Gastrocnemius medialis (tissue), 4 donors: ENCODE measurements at regions not wholly inside any gene's neighbourhood (a gene's known extent, or its start where the extent isn't known, plus 50 kb on each side); places are given as distances from the start of the nearest gene placed in this dataset.

Source experiments
- ATAC-seq, 2 donors: fragments of 150-250 bp; one replicate each; pipeline ENCODE4 v1.9.1; 2016
- DNase-seq, 2 donors: peaks; one replicate each; pipeline ENCODE4 v3.0.0-alpha.2; 2019
- H3K27ac ChIP-seq, 4 donors: fragments of 200-600 bp; sonication (generic); 1 replicate in 1 of 4; 2 replicates in 3 of 4; pipeline ENCODE4 v1.5.1; 2016 to 2018; ENCODE audit warnings: mild to moderate bottlenecking in 2 of 4, moderate library complexity in 1 of 4
- H3K27me3 ChIP-seq, 3 donors: fragments of 200-600 bp; sonication (generic) in 2 of 3; 1 replicate in 1 of 3; 2 replicates in 2 of 3; pipeline versions ENCODE4 v1.5.1 to v1.6.0; 2016 to 2019; ENCODE audit warnings: mild to moderate bottlenecking in 1 of 3, moderate library complexity in 1 of 3
- H3K36me3 ChIP-seq, 2 donors: fragments of 200-600 bp; sonication (generic) in 1 of 2; one replicate each; pipeline ENCODE4 v1.5.1; 2017 to 2018
- H3K4me1 ChIP-seq, 2 donors: fragments of 200-600 bp; sonication (generic) in 1 of 2; one replicate each; pipeline ENCODE4 v1.5.1; 2016 to 2017; ENCODE audit warnings: mild to moderate bottlenecking in 2 of 2
- H3K4me3 ChIP-seq, 4 donors: fragments of 200-600 bp; sonication (generic) in 3 of 4; 1 replicate in 1 of 4; 2 replicates in 3 of 4; pipeline ENCODE4 v1.5.1; 2016 to 2019; ENCODE audit warnings: mild to moderate bottlenecking in 2 of 4
- H3K9me3 ChIP-seq, 3 donors: fragments of 200-600 bp; sonication (generic) in 2 of 3; 1 replicate in 1 of 3; 2 replicates in 2 of 3; pipeline ENCODE4 v1.5.1; 2016 to 2019
- CTCF ChIP-seq, 5 experiments: fragments of 450-650 bp in 3 of 5; fragments of 200-600 bp in 2 of 5; sonication (generic) in 2 of 5; IDR thresholded peaks in 4 of 5; conservative IDR thresholded peaks in 1 of 5; 1 replicate in 4 of 5; 2 replicates in 1 of 5; pipeline ENCODE4 v1.5.1; 2016 to 2019; ENCODE audit warnings: antibody characterized with exemption in 5 of 5, mild to moderate bottlenecking in 3 of 5, moderate library complexity in 3 of 5
- POLR2A ChIP-seq, 2 donors: fragments of 450-650 bp; IDR thresholded peaks; one replicate each; pipeline ENCODE4 v1.6.1; 2017; ENCODE audit warnings: antibody characterized with exemption in 2 of 2, mild to moderate bottlenecking in 2 of 2, moderate library complexity in 2 of 2
- in situ Hi-C, 4 donors: fragments of 200-750 bp; cut with MboI; loops; one replicate each; pipeline versions ENCODE4 v1.15.0 to v1.8.0; 2017; ENCODE audit warnings: low sequenced_read_pairs in 4 of 4
- intact Hi-C: fragments of 100-400 bp; cut with DNase I; formaldehyde crosslinking; loops from one replicate; pipeline ENCODE4 v1.15.1; 2023; ENCODE audit warnings: low total_unique reads

- no peaks in the 10 kb centered on the region for H3K4me1 ChIP-seq
- H3K9me3 ChIP-seq: no peaks in the 10 kb centered on the region
- no peak for TF ChIP-seq CTCF (IDR thresholded peaks at IDR 0.05 in 4 of 5, conservative IDR thresholded peaks at IDR 0.05 in 1 of 5)
- no peak for TF ChIP-seq POLR2A (IDR thresholded peaks at IDR 0.05)
- in situ Hi-C loops (no loop called here), intact Hi-C loops (no loop called here)
- no peak for DNase-seq
- no peaks in the 10 kb centered on the region for H3K27me3 ChIP-seq
- H3K4me3 ChIP-seq: no peak overlapping the region
- no peak for ATAC-seq
- no peaks in the 10 kb centered on the region for H3K36me3 ChIP-seq
- H3K27ac ChIP-seq: no peak overlapping the region
Observed at GRCh38 chr5:129216001-129216400, 121.5 kb downstream of the ISOC1 start.

- TF ChIP-seq CTCF (IDR thresholded peaks at IDR 0.05 in 4 of 5, conservative IDR thresholded peaks at IDR 0.05 in 1 of 5) (no peak), POLR2A (IDR thresholded peaks at IDR 0.05) (no peak)
- Histone ChIP-seq H3K4me1 (no peaks in the 10 kb centered on the region), H3K27me3 (no peaks in the 10 kb centered on the region), H3K9me3 (no peaks in the 10 kb centered on the region), H3K27ac (no peak overlapping the region), H3K36me3 (no peaks in the 10 kb centered on the region), H3K4me3 (no peak overlapping the region)
- ATAC-seq: no peak
- no peak for DNase-seq
- in situ Hi-C loops: no loop called here
- intact Hi-C loops: no loop called here
Observed at GRCh38 chr5:129217179-129217578, 122.6 kb downstream of the ISOC1 start.

- no peaks in the 10 kb centered on the region for H3K9me3 ChIP-seq
- no peak overlapping the region for H3K27ac ChIP-seq
- ATAC-seq: no peak
- H3K4me1 ChIP-seq: no peaks in the 10 kb centered on the region
- intact Hi-C loops: no loop called here
- H3K36me3 ChIP-seq: no peaks in the 10 kb centered on the region
- in situ Hi-C loops: no loop called here
- DNase-seq: no peak
- no peak for TF ChIP-seq POLR2A (IDR thresholded peaks at IDR 0.05)
- H3K4me3 ChIP-seq: no peak overlapping the region
- no peaks in the 10 kb centered on the region for H3K27me3 ChIP-seq
Observed at GRCh38 chr5:129223178-129223577, 128.6 kb downstream of the ISOC1 start.

- Histone ChIP-seq H3K27me3 (no peaks in the 10 kb centered on the region), H3K4me1 (no peaks in the 10 kb centered on the region), H3K27ac (no peak overlapping the region), H3K36me3 (no peaks in the 10 kb centered on the region), H3K9me3 (no peaks in the 10 kb centered on the region), H3K4me3 (no peak overlapping the region)
- intact Hi-C loops: no loop called here
- in situ Hi-C loops: no loop called here
- no peak for ATAC-seq
- no peak for DNase-seq
- TF ChIP-seq CTCF (IDR thresholded peaks at IDR 0.05 in 4 of 5, conservative IDR thresholded peaks at IDR 0.05 in 1 of 5) (no peak), POLR2A (IDR thresholded peaks at IDR 0.05) (no peak)
Observed at GRCh38 chr5:129228577-129228976, 134.0 kb downstream of the ISOC1 start.

GRCh38 chr5:129241755-129242154 is 147.2 kb downstream of the ISOC1 start:
- Histone ChIP-seq H3K27me3 (no peaks in the 10 kb centered on the region), H3K36me3 (no peaks in the 10 kb centered on the region), H3K4me1 (no peaks in the 10 kb centered on the region), H3K9me3 (no peaks in the 10 kb centered on the region), H3K27ac (no peak overlapping the region), H3K4me3 (no peak overlapping the region)
- no peak for ATAC-seq
- in situ Hi-C loops: no loop called here
- TF ChIP-seq POLR2A (IDR thresholded peaks at IDR 0.05): no peak
- no peak for TF ChIP-seq CTCF (IDR thresholded peaks at IDR 0.05 in 4 of 5, conservative IDR thresholded peaks at IDR 0.05 in 1 of 5)
- intact Hi-C loops: no loop called here
- DNase-seq: no peak
